NB4 (cell line): ENCODE measurements at regions not wholly inside any gene's neighbourhood (a gene's known extent, or its start where the extent isn't known, plus 50 kb on each side); places are given as distances from the start of the nearest gene placed in this dataset.

Source experiments
- MAX ChIP-seq: IDR thresholded peaks from 2 replicates; pipeline ENCODE4 v1.6.1; 2011; ENCODE audit warnings: low read depth, low read length
- POLR2A ChIP-seq: IDR thresholded peaks from 2 replicates; pipeline ENCODE4 v1.6.1; 2011; ENCODE audit warnings: mild to moderate bottlenecking; ENCODE audit not compliant: insufficient read length; ENCODE audit errors: extremely low read depth

- TF ChIP-seq MAX (no peak), POLR2A (no peak)
Observed at GRCh38 chrX:79089896-79090584, 54.4 kb upstream of the GPR174 start.
